GM18951 (cell line): ENCODE measurements at regions not wholly inside any gene's neighbourhood (a gene's known extent, or its start where the extent isn't known, plus 50 kb on each side); places are given as distances from the start of the nearest gene placed in this dataset.

Experiments used
- POLR2A ChIP-seq: IDR thresholded peaks from 4 replicates; pipeline ENCODE4 v1.6.1; 2011; ENCODE audit warnings: mild to moderate bottlenecking; ENCODE audit not compliant: insufficient read length, insufficient read depth; ENCODE audit errors: extremely low read depth
- in situ Hi-C: fragments of 300-500 bp; cut with MboI; formaldehyde crosslinking; loops from one replicate; pipeline ENCODE4 v1.12.0; 2022; ENCODE audit warnings: low sequenced_read_pairs, mixed read lengths, inconsistent platforms; ENCODE audit not compliant: unreplicated experiment

GRCh38 chr5:8012131-8012977 is 143.4 kb downstream of the MTRR start:
- TF ChIP-seq POLR2A, result no peak
- in situ Hi-C loops, result no loop called here

DNA sequence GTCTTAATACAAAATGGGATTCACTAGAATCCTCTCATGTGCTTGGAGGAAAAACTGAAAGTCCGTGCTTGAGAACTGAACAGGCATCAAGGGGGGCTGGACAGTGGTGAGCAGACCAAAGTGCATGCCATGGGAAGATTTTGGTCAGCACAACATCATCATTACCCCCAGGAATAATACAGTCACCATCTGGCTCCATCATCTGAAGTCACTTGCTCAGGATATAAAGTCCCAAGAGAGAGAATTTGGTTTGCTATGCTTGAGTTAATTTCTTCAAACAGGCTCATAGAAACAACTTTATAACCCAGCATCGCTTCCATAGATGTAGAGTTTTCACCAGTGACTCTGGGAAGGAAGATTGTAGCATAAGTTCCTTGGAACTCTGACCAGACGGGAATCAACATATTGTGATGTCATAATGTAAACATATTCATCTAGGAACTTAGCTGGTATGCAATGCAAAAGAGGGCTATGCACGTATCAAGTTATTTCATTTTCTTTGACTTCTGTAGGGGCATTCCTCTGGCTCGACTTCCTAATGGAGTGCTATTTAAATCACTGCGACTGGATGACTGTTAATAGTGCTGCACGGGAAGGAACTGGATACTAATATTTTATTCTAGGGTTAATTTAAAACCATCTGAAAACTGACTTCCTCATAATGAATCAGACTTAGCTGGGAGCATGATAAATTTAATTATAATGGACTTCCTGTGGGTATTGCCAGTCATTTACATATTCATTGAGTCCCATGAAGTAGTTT is 145.2 kb downstream of the MTRR start:
- no peak for TF ChIP-seq POLR2A
- in situ Hi-C loops, result no loop called here

DNA sequence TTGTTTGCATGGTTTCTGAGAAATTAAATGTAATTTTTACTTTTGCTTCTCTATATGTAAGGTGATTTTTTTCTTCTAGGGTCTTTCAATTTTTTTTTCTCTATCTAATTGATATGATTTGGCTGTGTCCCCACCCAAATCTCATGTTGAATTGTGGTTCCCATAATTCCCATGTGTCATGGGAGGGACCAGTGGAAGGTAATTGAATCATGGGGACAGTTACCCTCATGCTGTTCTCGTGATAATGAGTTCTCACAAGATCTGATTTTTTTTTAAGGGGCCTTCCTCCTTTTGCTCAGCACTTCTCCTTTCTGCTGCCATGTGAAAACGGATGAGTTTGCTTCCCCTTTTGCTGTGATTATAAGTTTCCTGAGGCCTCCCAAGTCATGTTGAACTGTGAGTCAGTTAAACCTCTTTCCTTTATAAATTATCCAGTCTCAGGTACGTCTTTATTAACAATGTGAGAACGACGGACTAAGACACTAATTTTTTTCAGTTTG is 150.8 kb downstream of the MTRR start:
- in situ Hi-C loops, result no loop called here
- no peak for TF ChIP-seq POLR2A

GRCh38 chr5:8020861-8021514 is 152.0 kb downstream of the MTRR start:
- in situ Hi-C loops, result no loop called here
- no peak for TF ChIP-seq POLR2A

GRCh38 chr5:8028243-8028642 is 159.3 kb downstream of the MTRR start:
- in situ Hi-C loops, result no loop called here
- TF ChIP-seq POLR2A, result no peak

GRCh38 chr5:8033261-8033660 is 164.3 kb downstream of the MTRR start:
- no peak for TF ChIP-seq POLR2A
- in situ Hi-C loops, result no loop called here

DNA sequence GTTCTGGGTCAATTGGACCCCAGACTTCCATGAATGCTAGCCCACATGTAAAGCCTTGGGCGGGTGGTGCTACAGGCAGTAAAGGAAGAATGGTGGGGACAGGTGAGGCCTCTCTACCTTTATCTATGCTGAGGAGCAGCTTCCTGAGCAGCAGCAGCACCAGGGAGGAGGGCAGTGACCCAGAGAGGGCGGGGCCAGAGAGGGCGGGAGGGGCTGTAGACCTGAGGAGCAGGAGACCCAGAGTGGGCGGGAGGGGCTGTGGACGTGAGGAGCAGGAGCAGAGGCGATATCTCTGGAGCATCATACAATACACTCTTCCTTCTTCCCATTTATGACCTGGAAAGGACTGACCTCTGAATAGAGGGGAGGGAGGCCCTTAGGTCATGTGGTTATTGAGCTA is 165.9 kb downstream of the MTRR start:
- in situ Hi-C loops, result no loop called here
- no peak for TF ChIP-seq POLR2A

GRCh38 chr5:8048920-8049319 is 180.0 kb downstream of the MTRR start:
- no peak for TF ChIP-seq POLR2A
- in situ Hi-C loops, result no loop called here

DNA sequence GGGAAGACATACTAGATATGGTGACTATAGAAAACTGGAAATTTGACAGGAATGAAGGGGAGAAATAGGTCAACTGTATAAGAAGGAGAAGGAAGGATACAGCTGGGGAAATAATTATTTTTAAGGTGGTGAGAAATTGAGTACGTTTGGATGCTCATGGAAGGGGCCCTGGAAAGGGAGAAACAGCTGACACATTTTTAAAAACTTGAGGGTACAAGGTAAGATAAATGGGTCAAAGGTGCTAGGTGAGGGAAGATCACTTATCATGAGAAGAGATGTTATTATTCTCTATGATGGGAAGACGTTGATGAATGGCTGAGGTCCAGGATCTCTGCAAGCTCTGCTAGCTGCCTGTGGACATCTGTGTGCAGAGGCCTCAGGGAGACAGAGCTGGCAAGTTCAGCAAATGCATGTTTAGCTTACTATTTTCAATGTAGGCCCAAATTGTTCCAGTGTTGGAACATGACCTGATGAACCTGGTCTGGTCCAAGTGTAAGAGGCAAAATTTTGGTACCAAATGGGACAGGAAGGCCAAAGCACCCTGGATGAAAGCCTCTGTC is 181.7 kb downstream of the MTRR start:
- no peak for TF ChIP-seq POLR2A
- in situ Hi-C loops, result no loop called here

DNA sequence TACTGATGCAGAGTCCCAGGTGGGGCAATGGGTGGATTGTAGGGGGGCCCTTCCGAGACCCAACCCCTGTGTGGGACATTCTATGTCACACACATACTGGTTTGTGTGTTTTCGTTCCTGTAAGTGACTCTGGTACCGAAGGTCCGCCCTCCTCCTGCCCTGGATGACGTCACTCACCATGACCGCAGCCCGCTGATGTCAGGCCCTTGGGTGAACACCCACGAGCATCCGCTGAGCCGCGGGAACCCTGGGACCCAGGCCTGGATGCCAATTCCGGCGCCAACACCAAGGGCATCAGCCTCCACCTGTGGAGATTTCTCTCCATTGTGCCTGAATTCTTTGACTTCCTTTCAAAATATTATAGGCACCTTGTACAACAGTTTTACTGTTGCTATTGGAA is 184.3 kb downstream of the MTRR start:
- in situ Hi-C loops, result no loop called here
- no peak for TF ChIP-seq POLR2A

DNA sequence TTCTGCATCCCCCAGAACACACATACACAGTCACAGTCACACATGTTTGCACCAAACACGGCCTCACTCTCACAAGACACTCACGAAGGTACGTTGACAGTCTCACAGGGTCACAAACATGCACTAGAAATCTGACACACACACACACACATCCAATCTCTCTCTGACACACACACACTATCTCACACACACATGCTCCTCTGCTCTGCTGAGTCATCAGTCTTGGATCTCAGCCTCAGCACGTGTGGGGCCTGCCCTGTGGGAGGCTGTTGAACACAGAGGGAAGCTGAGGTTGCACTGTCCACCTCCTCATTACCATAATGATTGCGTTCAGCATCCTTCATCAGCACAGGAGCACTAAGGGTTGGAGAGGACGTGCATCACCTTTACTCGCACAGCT is 188.8 kb downstream of the MTRR start:
- TF ChIP-seq POLR2A, result no peak
- in situ Hi-C loops, result no loop called here

- in situ Hi-C loops, result no loop called here
These were observed 189.8 kb downstream of the MTRR start for GRCh38 chr5:8058616-8059190.

GRCh38 chr5:8059337-8059736 is 190.4 kb downstream of the MTRR start:
- no peak for TF ChIP-seq POLR2A

More at GRCh38 chr5:8058616-8059190, 189.8 kb downstream of the MTRR start:
- TF ChIP-seq POLR2A, result no peak

More at GRCh38 chr5:8059337-8059736, 190.4 kb downstream of the MTRR start:
- in situ Hi-C loops, result no loop called here
